ENCODE measurements at regions not wholly inside any gene's neighbourhood (a gene's known extent, or its start where the extent isn't known, plus 50 kb on each side); places are given as distances from the start of the nearest gene placed in this dataset.
A peak's percentile ranks its signal among the peaks of the same experiment; 100 is the strongest.

- no peaks in the 10 kb centered on the region for H3K9me3 ChIP-seq
- H3K4me3 ChIP-seq, result no peak overlapping the region
- H3K27ac ChIP-seq, result no peak overlapping the region
- H3K27me3 ChIP-seq, result no peaks in the 10 kb centered on the region
- no peaks in the 10 kb centered on the region for H3K4me1 ChIP-seq
- 9 to 14% methylated on average over 2 of the region's 2 CpGs for WGBS, 2 donors
- DNase-seq (no peak), ATAC-seq (ENCODE audit: low FRiP score in 2 of 2) (peak in 1 of 2 donors; percentile 58)
- TF ChIP-seq EP300 (IDR thresholded peaks at IDR 0.05) (no peak), CTCF (IDR thresholded peaks at IDR 0.05) (peak in 2 of 6 experiments; percentile 12 to 27)
- H3K36me3 ChIP-seq, result no peaks in the 10 kb centered on the region
Measured at GRCh38 chr13:38582133-38582532, 104.7 kb upstream of the FREM2 start.

GRCh38 chr13:38590230-38590629, 96.6 kb upstream of the FREM2 start:
- ATAC-seq (ENCODE audit: low FRiP score in 2 of 2) (peak in 1 of 2 donors; percentile 70), DNase-seq (peak in 1 of 2 donors; percentile 32)
- WGBS, 2 donors, result 60 to 62% methylated on average over 2 of the region's 2 CpGs
- H3K4me1 ChIP-seq, result peaks cover 0 to 6% (median 0%) of the 10 kb centered on the region in 4 donors
- no peaks in the 10 kb centered on the region for H3K27me3 ChIP-seq
- H3K27ac ChIP-seq, result peak overlapping the region; percentile 48 to 63 (median 59)
- no peaks in the 10 kb centered on the region for H3K9me3 ChIP-seq
- TF ChIP-seq POLR2A (IDR thresholded peaks at IDR 0.05) (no peak), POLR2AphosphoS5 (IDR thresholded peaks at IDR 0.05) (no peak), EP300 (IDR thresholded peaks at IDR 0.05) (no peak), CTCF (IDR thresholded peaks at IDR 0.05) (no peak)
- no peaks in the 10 kb centered on the region for H3K36me3 ChIP-seq
- H3K4me3 ChIP-seq, result no peak overlapping the region

GRCh38 chr13:38590796-38591507, 95.9 kb upstream of the FREM2 start:
- Histone ChIP-seq H3K4me3 (no peak overlapping the region), H3K27me3 (no peaks in the 10 kb centered on the region), H3K4me1 (peaks cover 0 to 6% (median 0%) of the 10 kb centered on the region in 4 donors), H3K27ac (peak overlapping the region; percentile 48 to 63 (median 59)), H3K36me3 (no peaks in the 10 kb centered on the region), H3K9me3 (no peaks in the 10 kb centered on the region)
- ATAC-seq (ENCODE audit: low FRiP score in 2 of 2) (peak; percentile 75 to 93), DNase-seq (peak in 1 of 2 donors; percentile 68)
- TF ChIP-seq POLR2A (IDR thresholded peaks at IDR 0.05), result no peak
- peak in 2 of 4 donors; percentile 18 to 76 for TF ChIP-seq EP300 (IDR thresholded peaks at IDR 0.05)
- TF ChIP-seq POLR2AphosphoS5 (IDR thresholded peaks at IDR 0.05), result peak; percentile 30 to 31
- TF ChIP-seq CTCF (IDR thresholded peaks at IDR 0.05), result no peak
- 58% methylated on average over 6 of the region's 6 CpGs for WGBS, 2 donors

- ATAC-seq (ENCODE audit: low FRiP score in 2 of 2) (no peak), DNase-seq (no peak)
- TF ChIP-seq POLR2A (IDR thresholded peaks at IDR 0.05) (no peak), POLR2AphosphoS5 (IDR thresholded peaks at IDR 0.05) (no peak), CTCF (IDR thresholded peaks at IDR 0.05) (no peak), EP300 (IDR thresholded peaks at IDR 0.05) (no peak)
- no peaks in the 10 kb centered on the region for H3K36me3 ChIP-seq
- no peak overlapping the region for H3K4me3 ChIP-seq
- 73 to 74% methylated on average over 6 of the region's 6 CpGs for WGBS, 2 donors
- H3K9me3 ChIP-seq, result no peaks in the 10 kb centered on the region
- no peak overlapping the region for H3K27ac ChIP-seq
- no peaks in the 10 kb centered on the region for H3K27me3 ChIP-seq
- no peaks in the 10 kb centered on the region for H3K4me1 ChIP-seq
Measured at GRCh38 chr13:38602266-38602665, 84.6 kb upstream of the FREM2 start.
